ENCODE measurements at regions not wholly inside any gene's neighbourhood (a gene's known extent, or its start where the extent isn't known, plus 50 kb on each side); places are given as distances from the start of the nearest gene placed in this dataset.

DNA sequence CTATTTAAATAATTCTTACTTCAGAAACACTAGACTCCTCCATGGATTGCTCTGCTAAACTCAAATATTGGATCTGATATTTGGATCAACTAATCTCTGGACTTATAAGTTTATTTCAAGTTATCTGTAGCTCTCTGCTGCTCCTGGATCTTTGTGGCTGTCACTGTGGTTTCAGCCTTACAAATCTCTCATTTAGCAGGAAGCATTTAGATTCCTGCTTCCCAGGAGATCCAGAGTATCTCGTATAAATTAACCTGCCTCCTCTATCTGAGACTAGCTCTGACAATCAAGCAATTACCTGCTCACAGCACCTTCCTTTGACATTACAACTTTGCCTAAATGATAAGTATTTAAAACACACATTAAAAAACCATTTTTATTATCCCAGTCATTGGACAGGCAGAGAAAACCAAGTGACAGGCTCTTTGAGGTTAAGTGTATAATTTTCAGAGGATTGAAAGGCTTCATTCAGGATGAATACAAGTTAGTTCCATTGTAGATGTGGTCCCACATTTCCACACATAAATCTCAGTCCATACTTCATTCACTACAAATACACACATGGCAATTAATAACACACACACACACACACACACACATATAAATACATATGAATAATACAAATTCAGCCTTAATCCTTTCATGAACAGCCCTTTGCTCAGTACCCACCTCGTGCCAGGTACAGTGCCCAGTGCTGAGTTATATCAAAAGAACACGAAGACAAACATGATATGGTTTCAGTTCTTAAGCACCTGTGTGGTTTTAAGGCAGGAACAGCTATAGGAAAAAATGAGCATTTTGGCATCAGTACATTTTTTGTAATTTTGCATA is 55.5 kb upstream of the PLCB1 start:
- no TSS peak for BruUV-seq (replicated peaks)
- 0% methylated on average over 3 of the region's 3 CpGs for WGBS (ENCODE audit: insufficient coverage, low coverage, missing lambda C conversion rate)
- no peaks in the 10 kb centered on the region for H3K36me3 ChIP-seq (ENCODE audit: control insufficient read depth, insufficient read depth, low read length)
- H3K4me2 ChIP-seq (ENCODE audit: insufficient read depth, low read length) = no peak overlapping the region
- in situ Hi-C loops (cut with MboI) (no loop called here), intact Hi-C loops (cut with micrococcal nuclease) (no loop called here)
- H3K27me3 ChIP-seq (ENCODE audit: control insufficient read depth in 2 of 2, insufficient read depth in 2 of 2, low read length in 2 of 2) = no peaks in the 10 kb centered on the region
- FAIRE-seq = no peak
- no peaks in the 10 kb centered on the region for H3K9me3 ChIP-seq (replicated peaks; ENCODE audit: control insufficient read depth, insufficient read depth, low read depth, low read length)
- no peaks in the 10 kb centered on the region for H3K9me1 ChIP-seq (ENCODE audit: control insufficient read depth, insufficient read depth, low read length)
- H3K27ac ChIP-seq (ENCODE audit: extremely low read depth, low read depth, low read length) = no peak overlapping the region
- H2AFZ ChIP-seq (ENCODE audit: low read depth, low read length) = no peak overlapping the region
- ChIA-PET CTCF (ENCODE audit: low intra/inter-chr PET ratio) (no interaction called here), POLR2A (no interaction called here)
- no peak for DNase-seq (ENCODE audit: extremely low read depth in 1 of 4, low spot score in 3 of 4)
- TF ChIP-seq, protein P1, sequence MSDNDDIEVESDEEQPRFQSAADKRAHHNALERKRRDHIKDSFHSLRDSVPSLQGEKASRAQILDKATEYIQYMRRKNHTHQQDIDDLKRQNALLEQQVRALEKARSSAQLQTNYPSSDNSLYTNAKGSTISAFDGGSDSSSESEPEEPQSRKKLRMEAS (CRISPR knock-in tag; IDR thresholded peaks at IDR 0.05) = no peak
- TF ChIP-seq PYGO2 (tag; IDR thresholded peaks at IDR 0.05) (no peak), RNF219 (CRISPR knock-in tag; IDR thresholded peaks at IDR 0.05) (no peak)
- no peak overlapping the region for H3K4me3 ChIP-seq
- H4K20me1 ChIP-seq (replicated peaks; ENCODE audit: control insufficient read depth, insufficient read depth, low read length) = no peaks in the 10 kb centered on the region
- H3K9ac ChIP-seq (ENCODE audit: insufficient read depth in 1 of 2, low read depth in 2 of 2, low read length in 2 of 2) = no peak overlapping the region
- H3K4me1 ChIP-seq (replicated peaks in 1 of 2; ENCODE audit: control insufficient read depth in 2 of 2, insufficient read depth in 2 of 2, low read length in 2 of 2) = no peaks in the 10 kb centered on the region
- H3K79me2 ChIP-seq (ENCODE audit: control insufficient read depth, insufficient read depth, low read length) = no peaks in the 10 kb centered on the region
- ATAC-seq = no peak
